ENCODE measurements at regions not wholly inside any gene's neighbourhood (a gene's known extent, or its start where the extent isn't known, plus 50 kb on each side); places are given as distances from the start of the nearest gene placed in this dataset.

DNA sequence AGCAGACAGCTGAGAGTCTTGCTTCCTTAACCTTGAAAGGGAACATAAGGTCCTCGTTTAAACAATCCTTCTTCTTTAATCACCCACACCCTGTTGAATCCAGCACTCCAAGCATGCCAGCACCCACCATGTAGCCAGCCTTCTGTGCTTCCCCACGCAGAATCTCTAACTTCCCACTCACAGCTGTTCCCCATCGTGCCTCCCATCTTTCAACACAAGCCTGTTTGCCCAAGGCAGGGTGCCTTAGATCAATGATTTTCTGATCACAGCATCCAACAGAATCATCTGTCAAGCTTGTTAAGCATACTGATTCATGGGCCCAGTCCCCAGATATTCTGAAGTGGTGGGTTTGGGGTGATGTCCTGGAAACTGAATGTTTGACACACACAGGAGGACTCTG, 530.8 kb downstream of the SH2D4B start:
- TF ChIP-seq, protein P1, sequence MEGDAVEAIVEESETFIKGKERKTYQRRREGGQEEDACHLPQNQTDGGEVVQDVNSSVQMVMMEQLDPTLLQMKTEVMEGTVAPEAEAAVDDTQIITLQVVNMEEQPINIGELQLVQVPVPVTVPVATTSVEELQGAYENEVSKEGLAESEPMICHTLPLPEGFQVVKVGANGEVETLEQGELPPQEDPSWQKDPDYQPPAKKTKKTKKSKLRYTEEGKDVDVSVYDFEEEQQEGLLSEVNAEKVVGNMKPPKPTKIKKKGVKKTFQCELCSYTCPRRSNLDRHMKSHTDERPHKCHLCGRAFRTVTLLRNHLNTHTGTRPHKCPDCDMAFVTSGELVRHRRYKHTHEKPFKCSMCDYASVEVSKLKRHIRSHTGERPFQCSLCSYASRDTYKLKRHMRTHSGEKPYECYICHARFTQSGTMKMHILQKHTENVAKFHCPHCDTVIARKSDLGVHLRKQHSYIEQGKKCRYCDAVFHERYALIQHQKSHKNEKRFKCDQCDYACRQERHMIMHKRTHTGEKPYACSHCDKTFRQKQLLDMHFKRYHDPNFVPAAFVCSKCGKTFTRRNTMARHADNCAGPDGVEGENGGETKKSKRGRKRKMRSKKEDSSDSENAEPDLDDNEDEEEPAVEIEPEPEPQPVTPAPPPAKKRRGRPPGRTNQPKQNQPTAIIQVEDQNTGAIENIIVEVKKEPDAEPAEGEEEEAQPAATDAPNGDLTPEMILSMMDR (conservative IDR thresholded peaks at IDR 0.05) = no peak
- no peak for TF ChIP-seq EZH2 (IDR thresholded peaks at IDR 0.05; ENCODE audit: low read depth)
